ENCODE measurements at regions not wholly inside any gene's neighbourhood (a gene's known extent, or its start where the extent isn't known, plus 50 kb on each side); places are given as distances from the start of the nearest gene placed in this dataset.

- no peak for TF ChIP-seq CTCF (IDR thresholded peaks at IDR 0.05)
- TF ChIP-seq POLR2A (IDR thresholded peaks at IDR 0.05): no peak
Measured at GRCh38 chr10:9707216-9707615, 1310.5 kb upstream of the CELF2 start.

Data from esophagus squamous epithelium (tissue), 4 donors.